ENCODE measurements at regions not wholly inside any gene's neighbourhood (a gene's known extent, or its start where the extent isn't known, plus 50 kb on each side); places are given as distances from the start of the nearest gene placed in this dataset.

- DNase-seq, result no peak
Observed at GRCh38 chr15:31557899-31558298, 231.3 kb downstream of the KLF13 start.

- DNase-seq, result no peak
Observed at GRCh38 chr15:31558840-31559239, 232.2 kb downstream of the KLF13 start.

- no peak for DNase-seq
Observed at GRCh38 chr15:31559786-31560185, 233.2 kb downstream of the KLF13 start.

GRCh38 chr15:31560643-31561042, 234.0 kb downstream of the KLF13 start:
- no peak for DNase-seq

- no peak for DNase-seq
Observed at GRCh38 chr15:31561156-31561555, 234.5 kb downstream of the KLF13 start.

- DNase-seq, result no peak
Observed at GRCh38 chr15:31563001-31563400, 236.4 kb downstream of the KLF13 start.

- no peak for DNase-seq
Observed at GRCh38 chr15:31563421-31563820, 236.8 kb downstream of the KLF13 start.

- DNase-seq, result no peak
Observed at GRCh38 chr15:31567861-31568260, 241.2 kb downstream of the KLF13 start.

GRCh38 chr15:31569836-31570235, 243.2 kb downstream of the KLF13 start:
- no peak for DNase-seq

- no peak for DNase-seq
Observed at GRCh38 chr15:31570591-31570990, 244.0 kb downstream of the KLF13 start.

- DNase-seq, result no peak
Observed at GRCh38 chr15:31571676-31572075, 245.0 kb downstream of the KLF13 start.

GRCh38 chr15:31573759-31574158, 247.1 kb downstream of the KLF13 start:
- DNase-seq, result no peak

GRCh38 chr15:31574766-31575165, 248.1 kb downstream of the KLF13 start:
- DNase-seq, result no peak

- no peak for DNase-seq
Observed at GRCh38 chr15:31577108-31577507, 250.5 kb downstream of the KLF13 start.

GRCh38 chr15:31579282-31579681, 252.6 kb downstream of the KLF13 start:
- no peak for DNase-seq

- DNase-seq, result no peak
Observed at GRCh38 chr15:31579976-31580375, 253.3 kb downstream of the KLF13 start.

GRCh38 chr15:31584195-31584594, 257.6 kb downstream of the KLF13 start:
- DNase-seq, result no peak

GRCh38 chr15:31585240-31585639, 258.6 kb downstream of the KLF13 start:
- DNase-seq, result no peak

GRCh38 chr15:31586841-31587240, 260.2 kb downstream of the KLF13 start:
- DNase-seq, result no peak

GRCh38 chr15:31587583-31587982, 260.9 kb downstream of the KLF13 start:
- no peak for DNase-seq

GRCh38 chr15:31590609-31591008, 264.0 kb downstream of the KLF13 start:
- no peak for DNase-seq

- no peak for DNase-seq
Observed at GRCh38 chr15:31591908-31592307, 265.3 kb downstream of the KLF13 start.

- DNase-seq, result no peak
Observed at GRCh38 chr15:31597466-31597865, 270.8 kb downstream of the KLF13 start.

- DNase-seq, result peak; percentile 4
Observed at GRCh38 chr15:31598620-31599019, 272.0 kb downstream of the KLF13 start.

- no peak for DNase-seq
Observed at GRCh38 chr15:31605467-31605931, 278.9 kb downstream of the KLF13 start.

GRCh38 chr15:31606194-31606669, 279.6 kb downstream of the KLF13 start:
- no peak for DNase-seq

Data from RPMI8226 (cell line).